Hematopoietic multipotent progenitor cell treated with erythropoietin and hydrocortisone succinate and interleukin-3 and kit ligand, for 6 days (in vitro differentiated cells): ENCODE measurements at regions not wholly inside any gene's neighbourhood (a gene's known extent, or its start where the extent isn't known, plus 50 kb on each side); places are given as distances from the start of the nearest gene placed in this dataset.

Experiments used
- DNase-seq: peaks from one replicate; pipeline ENCODE4 v3.0.0-alpha.2; 2015

DNA sequence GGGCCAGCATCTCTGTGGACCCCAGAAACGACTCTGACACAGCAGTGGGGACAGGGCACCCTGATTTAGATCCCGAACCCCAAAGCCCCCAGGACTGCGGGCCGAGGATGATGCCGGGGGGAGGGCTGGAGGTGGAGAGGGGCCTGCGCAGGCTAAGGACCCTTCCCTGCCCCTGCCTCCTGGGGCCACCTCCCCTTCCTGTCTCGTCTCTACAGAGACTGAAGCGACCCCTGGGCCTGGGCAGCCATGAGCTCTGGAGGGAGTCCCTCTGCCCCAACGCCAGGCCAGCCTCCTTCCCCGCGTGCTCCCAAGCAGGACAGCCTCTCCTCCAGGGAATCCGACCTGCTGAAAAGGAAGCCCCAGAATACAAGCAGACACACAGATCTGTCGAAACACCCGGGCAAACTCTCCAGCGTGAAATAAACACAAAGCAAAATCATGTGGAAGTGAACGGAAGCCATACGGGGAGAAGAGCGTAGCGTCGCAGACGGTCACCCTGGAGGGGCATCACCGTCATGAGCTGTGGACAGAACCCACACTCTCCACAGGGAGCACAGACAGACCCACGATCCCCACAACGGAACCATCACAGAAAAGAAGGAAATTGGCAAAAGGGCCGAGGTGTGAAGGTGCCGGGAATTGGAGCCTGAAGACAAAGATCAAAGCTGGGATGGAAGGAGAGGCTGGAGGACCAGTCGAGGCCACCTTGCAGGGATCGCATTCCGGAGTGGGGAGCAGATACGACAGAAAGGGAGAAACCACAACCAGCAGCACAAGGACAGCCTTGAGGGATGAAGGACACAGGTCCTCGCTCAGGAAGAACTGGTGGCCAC lies 51.0 kb upstream of the CTDP1 start:
- DNase-seq: no peak

DNA sequence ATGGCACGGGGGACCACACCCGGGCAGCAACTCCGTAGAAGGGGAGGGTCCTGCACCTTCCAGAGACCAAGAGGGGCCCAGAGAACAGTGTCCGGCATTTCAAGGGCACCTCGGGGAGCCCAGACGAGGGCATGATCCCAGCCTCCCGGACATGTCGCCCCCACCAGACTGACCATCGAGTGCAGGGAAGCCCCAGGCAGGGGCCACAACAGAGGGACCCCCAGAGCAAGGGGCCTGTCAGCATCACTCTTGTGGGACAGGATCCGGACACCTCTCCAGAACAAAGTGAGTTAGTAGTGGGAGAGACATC lies 50.4 kb upstream of the CTDP1 start:
- DNase-seq: no peak

DNA sequence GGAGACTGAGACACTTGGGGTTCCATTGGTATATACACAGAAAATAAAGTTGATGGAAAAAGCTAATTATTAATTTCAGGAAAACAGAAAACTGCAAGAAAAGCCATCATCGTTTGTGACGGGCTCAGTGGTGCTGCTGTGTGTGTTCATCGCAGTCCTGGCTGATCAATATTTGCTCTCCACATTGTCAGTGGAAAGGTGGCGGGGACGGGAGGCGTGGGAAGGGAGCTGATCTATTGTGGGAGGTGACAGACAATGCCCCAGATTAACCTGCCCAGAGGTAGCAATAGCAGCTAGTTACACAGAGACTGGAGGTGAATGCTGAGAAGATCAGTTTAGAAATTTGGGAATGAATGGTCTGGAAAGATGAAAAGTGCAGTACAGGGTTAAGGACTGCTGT lies 50.0 kb upstream of the CTDP1 start:
- no peak for DNase-seq
